ENCODE measurements at regions not wholly inside any gene's neighbourhood (a gene's known extent, or its start where the extent isn't known, plus 50 kb on each side); places are given as distances from the start of the nearest gene placed in this dataset.

GRCh38 chr4:37169956-37170355, 74.6 kb upstream of the NWD2 start:
- no peak for TF ChIP-seq CTCF (IDR thresholded peaks at IDR 0.05; ENCODE audit: low read depth, low read length, missing control alignments)
- H3K4me3 ChIP-seq (ENCODE audit: low read depth, low read length), result no peak overlapping the region
- in situ Hi-C loops (cut with HindIII; ENCODE audit: low sequenced_read_pairs), result no loop called here
- DNase-seq (ENCODE audit: low read depth), result no peak

GRCh38 chr4:37188100-37188499, 56.4 kb upstream of the NWD2 start:
- TF ChIP-seq CTCF (IDR thresholded peaks at IDR 0.05; ENCODE audit: low read depth, low read length, missing control alignments), result no peak
- no peak overlapping the region for H3K4me3 ChIP-seq (ENCODE audit: low read depth, low read length)
- DNase-seq (ENCODE audit: low read depth), result no peak
- in situ Hi-C loops (cut with HindIII; ENCODE audit: low sequenced_read_pairs), result no loop called here
